WTC11 (cell line): ENCODE measurements at regions not wholly inside any gene's neighbourhood (a gene's known extent, or its start where the extent isn't known, plus 50 kb on each side); places are given as distances from the start of the nearest gene placed in this dataset.

Experiments
- ATAC-seq: fragments of 200-7000 bp; cut with Tn5 transposase; 2 replicates; pipeline ENCODE4 v1.10.0; 2021; ENCODE audit warnings: mild to moderate bottlenecking, moderate library complexity
- CTCF ChIA-PET: fragments of 300-600 bp; sonication (Branson Sonifier 250); formaldehyde crosslinking; loops from one replicate; lab custom pipeline; 2021; ENCODE audit warnings: antibody characterized with exemption; lab: Charles Lee
- POLR2A ChIA-PET: fragments of 350-600 bp; sonication (Branson Sonifier 250); formaldehyde crosslinking; loops from one replicate; lab custom pipeline; 2021; ENCODE audit warnings: antibody characterized with exemption; lab: Charles Lee
- DNase-seq: peaks from one replicate; pipeline ENCODE4 v3.0.0; 2021; ENCODE audit warnings: low spot score
- H3K27ac Mint-ChIP-seq: 2 replicates; pipeline ENCODE4 v1.8.0; 2021; ENCODE audit warnings: mixed read lengths
- H3K27me3 Mint-ChIP-seq: 2 replicates; pipeline ENCODE4 v1.8.0; 2021; ENCODE audit warnings: low read depth, mild to moderate bottlenecking, moderate library complexity, mixed read lengths
- H3K36me3 Mint-ChIP-seq: 2 replicates; pipeline ENCODE4 v1.8.0; 2021; ENCODE audit warnings: mixed read lengths
- H3K4me1 Mint-ChIP-seq: 2 replicates; pipeline ENCODE4 v1.8.0; 2022; ENCODE audit warnings: mixed read lengths
- H3K4me3 Mint-ChIP-seq: 2 replicates; pipeline ENCODE4 v1.8.0; 2021; ENCODE audit warnings: mild to moderate bottlenecking, moderate library complexity, mixed read lengths
- H3K9me3 Mint-ChIP-seq: 2 replicates; pipeline ENCODE4 v1.8.0; 2021; ENCODE audit warnings: mixed read lengths
- AR ChIP-seq: fragments of 250-450 bp; sonication (Bioruptor Pico); IDR thresholded peaks from 2 replicates; pipeline ENCODE4 v1.9.0; 2021; ENCODE audit warnings: mild to moderate bottlenecking
- CBFB ChIP-seq: sonication (generic); formaldehyde crosslinking; IDR thresholded peaks from 2 replicates; pipeline ENCODE4 v1.8.1; 2022; ENCODE audit warnings: mild to moderate bottlenecking, low read depth, missing genetic modification reagents
- CREB1 ChIP-seq: sonication (generic); formaldehyde crosslinking; IDR thresholded peaks from 2 replicates; pipeline ENCODE4 v1.8.0; 2023; ENCODE audit warnings: mild to moderate bottlenecking, missing genetic modification reagents
- CREM ChIP-seq: sonication (generic); formaldehyde crosslinking; IDR thresholded peaks from 2 replicates; pipeline ENCODE4 v1.8.1; 2022; ENCODE audit warnings: mild to moderate bottlenecking, missing genetic modification reagents, moderate library complexity
- CTCF ChIP-seq: fragments of 200-600 bp; IDR thresholded peaks from 2 replicates; pipeline ENCODE4 v1.8.0; 2022; ENCODE audit warnings: antibody characterized with exemption
- ERG ChIP-seq: fragments of 250-450 bp; sonication (Bioruptor Pico); IDR thresholded peaks from 2 replicates; pipeline ENCODE4 v1.8.0; 2021; ENCODE audit warnings: mild to moderate bottlenecking
- FOXP1 ChIP-seq: sonication (generic); formaldehyde crosslinking; IDR thresholded peaks from 2 replicates; pipeline ENCODE4 v1.8.0; 2022; ENCODE audit warnings: missing genetic modification reagents, mild to moderate bottlenecking, moderate library complexity, borderline replicate concordance
- GABPB1 ChIP-seq: sonication (generic); formaldehyde crosslinking; IDR thresholded peaks from 2 replicates; pipeline ENCODE4 v1.8.1; 2023; ENCODE audit warnings: mild to moderate bottlenecking, missing genetic modification reagents
- GRHL2 ChIP-seq: fragments of 250-450 bp; sonication (Bioruptor Pico); IDR thresholded peaks from 2 replicates; pipeline ENCODE4 v1.8.0; 2022; ENCODE audit warnings: mild to moderate bottlenecking, moderate library complexity; ENCODE audit not compliant: insufficient replicate concordance, severe bottlenecking
- GTF2I ChIP-seq: fragments of 250-450 bp; sonication (Bioruptor Pico); conservative IDR thresholded peaks from 2 replicates; pipeline ENCODE4 v1.4.0; 2021; ENCODE audit warnings: mild to moderate bottlenecking
- HMGA2 ChIP-seq: fragments of 250-450 bp; sonication (Bioruptor Pico); IDR thresholded peaks from 2 replicates; pipeline ENCODE4 v1.4.0; 2021; ENCODE audit warnings: mild to moderate bottlenecking, moderate library complexity
- MXD4 ChIP-seq: fragments of 250-450 bp; sonication (Bioruptor Pico); IDR thresholded peaks from 2 replicates; pipeline ENCODE4 v1.8.0; 2021; ENCODE audit warnings: mild to moderate bottlenecking, moderate library complexity, borderline replicate concordance
- NR1H2 ChIP-seq: sonication (generic); formaldehyde crosslinking; IDR thresholded peaks from 2 replicates; pipeline ENCODE4 v1.9.0; 2021; ENCODE audit warnings: mild to moderate bottlenecking, moderate library complexity, missing genetic modification reagents
- OVOL2 ChIP-seq: fragments of 250-450 bp; sonication (Bioruptor Pico); IDR thresholded peaks from 2 replicates; pipeline ENCODE4 v1.9.0; 2021; ENCODE audit warnings: mild to moderate bottlenecking, borderline replicate concordance
- PRRX2 ChIP-seq: fragments of 250-450 bp; sonication (Bioruptor Pico); IDR thresholded peaks from 2 replicates; pipeline ENCODE4 v1.8.0; 2021; ENCODE audit warnings: mild to moderate bottlenecking
- RELA ChIP-seq: sonication (generic); formaldehyde crosslinking; IDR thresholded peaks from 2 replicates; pipeline ENCODE4 v1.8.1; 2022; ENCODE audit warnings: missing genetic modification reagents, mild to moderate bottlenecking, borderline replicate concordance
- RORB ChIP-seq: fragments of 250-450 bp; sonication (Bioruptor Pico); IDR thresholded peaks from 2 replicates; pipeline ENCODE4 v1.9.0; 2021; ENCODE audit warnings: mild to moderate bottlenecking
- TEAD1 ChIP-seq: sonication (generic); formaldehyde crosslinking; IDR thresholded peaks from 2 replicates; pipeline ENCODE4 v1.8.0; 2022; ENCODE audit warnings: mild to moderate bottlenecking, missing genetic modification reagents
- TP53 ChIP-seq: sonication (generic); formaldehyde crosslinking; IDR thresholded peaks from 2 replicates; pipeline ENCODE4 v1.8.1; 2023; ENCODE audit warnings: mild to moderate bottlenecking, missing genetic modification reagents
- USF2 ChIP-seq: sonication (generic); formaldehyde crosslinking; IDR thresholded peaks from 2 replicates; pipeline ENCODE4 v1.8.1; 2023; ENCODE audit warnings: mild to moderate bottlenecking, missing genetic modification reagents, moderate library complexity
- ZBTB21 ChIP-seq: sonication (generic); formaldehyde crosslinking; IDR thresholded peaks from 2 replicates; pipeline ENCODE4 v1.8.1; 2023; ENCODE audit warnings: mild to moderate bottlenecking, missing genetic modification reagents, borderline replicate concordance
- ZBTB43 ChIP-seq: sonication (generic); formaldehyde crosslinking; IDR thresholded peaks from 2 replicates; pipeline ENCODE4 v1.8.1; 2023; ENCODE audit warnings: mild to moderate bottlenecking, missing genetic modification reagents
- ZNF232 ChIP-seq: sonication (generic); formaldehyde crosslinking; IDR thresholded peaks from 2 replicates; pipeline ENCODE4 v1.8.0; 2022; ENCODE audit warnings: mild to moderate bottlenecking, missing genetic modification reagents
- ZNF416 ChIP-seq: fragments of 250-450 bp; sonication (Bioruptor Pico); IDR thresholded peaks from 2 replicates; pipeline ENCODE4 v1.9.0; 2021; ENCODE audit warnings: mild to moderate bottlenecking, inconsistent platforms
- TF ChIP-seq, protein P1 (sequence below): sonication (generic); formaldehyde crosslinking; IDR thresholded peaks from 2 replicates; pipeline ENCODE4 v1.8.1; 2023; ENCODE audit warnings: mild to moderate bottlenecking, missing genetic modification reagents
- TF ChIP-seq, protein P2 (sequence below): sonication (generic); formaldehyde crosslinking; IDR thresholded peaks from 2 replicates; pipeline ENCODE4 v1.8.0; 2023; ENCODE audit warnings: mild to moderate bottlenecking, missing genetic modification reagents

- ChIA-PET CTCF (no interaction called here), POLR2A (no interaction called here)
- Mint-ChIP-seq H3K4me3 (no peak overlapping the region), H3K4me1 (peaks cover 14% of the 10 kb centered on the region), H3K36me3 (no peaks in the 10 kb centered on the region), H3K9me3 (no peaks in the 10 kb centered on the region), H3K27me3 (no peaks in the 10 kb centered on the region), H3K27ac (no peak overlapping the region)
- ATAC-seq (no peak), DNase-seq (no peak)
- TF ChIP-seq MXD4, result no peak
- TF ChIP-seq ZNF232 (CRISPR knock-in tag), result no peak
- TF ChIP-seq ZBTB43 (CRISPR knock-in tag), result no peak
- TF ChIP-seq, protein P1, sequence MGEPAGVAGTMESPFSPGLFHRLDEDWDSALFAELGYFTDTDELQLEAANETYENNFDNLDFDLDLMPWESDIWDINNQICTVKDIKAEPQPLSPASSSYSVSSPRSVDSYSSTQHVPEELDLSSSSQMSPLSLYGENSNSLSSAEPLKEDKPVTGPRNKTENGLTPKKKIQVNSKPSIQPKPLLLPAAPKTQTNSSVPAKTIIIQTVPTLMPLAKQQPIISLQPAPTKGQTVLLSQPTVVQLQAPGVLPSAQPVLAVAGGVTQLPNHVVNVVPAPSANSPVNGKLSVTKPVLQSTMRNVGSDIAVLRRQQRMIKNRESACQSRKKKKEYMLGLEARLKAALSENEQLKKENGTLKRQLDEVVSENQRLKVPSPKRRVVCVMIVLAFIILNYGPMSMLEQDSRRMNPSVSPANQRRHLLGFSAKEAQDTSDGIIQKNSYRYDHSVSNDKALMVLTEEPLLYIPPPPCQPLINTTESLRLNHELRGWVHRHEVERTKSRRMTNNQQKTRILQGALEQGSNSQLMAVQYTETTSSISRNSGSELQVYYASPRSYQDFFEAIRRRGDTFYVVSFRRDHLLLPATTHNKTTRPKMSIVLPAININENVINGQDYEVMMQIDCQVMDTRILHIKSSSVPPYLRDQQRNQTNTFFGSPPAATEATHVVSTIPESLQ (CRISPR knock-in tag), result no peak
- no peak for TF ChIP-seq CREM
- TF ChIP-seq AR (CRISPR knock-in tag), result no peak
- TF ChIP-seq CBFB (CRISPR knock-in tag), result no peak
- no peak for TF ChIP-seq TP53 (CRISPR knock-in tag)
- no peak for TF ChIP-seq RORB
- TF ChIP-seq NR1H2, result no peak
- TF ChIP-seq HMGA2 (CRISPR knock-in tag), result no peak
- no peak for TF ChIP-seq OVOL2 (CRISPR knock-in tag)
- TF ChIP-seq PRRX2 (CRISPR knock-in tag), result no peak
Observed at GRCh38 chr12:84656705-84657104, 255.9 kb downstream of the SLC6A15 start.

GRCh38 chr12:84653482-84653881 is 259.1 kb downstream of the SLC6A15 start:
- ATAC-seq, result no peak
- no peaks in the 10 kb centered on the region for H3K27me3 Mint-ChIP-seq
- no peak overlapping the region for H3K4me3 Mint-ChIP-seq
- peaks cover 5% of the 10 kb centered on the region; the same call in 1 of the 2 replicates for H3K4me1 Mint-ChIP-seq
- no peak for DNase-seq
- ChIA-PET POLR2A (no interaction called here), CTCF (no interaction called here)
- no peak overlapping the region; the same call in 1 of the 2 replicates for H3K27ac Mint-ChIP-seq
- H3K9me3 Mint-ChIP-seq, result no peaks in the 10 kb centered on the region
- H3K36me3 Mint-ChIP-seq, result no peaks in the 10 kb centered on the region
- TF ChIP-seq RORB, result no peak
- TF ChIP-seq GTF2I (CRISPR knock-in tag), result no peak
- TF ChIP-seq CREB1 (CRISPR knock-in tag), result no peak
- TF ChIP-seq FOXP1 (CRISPR knock-in tag), result no peak
- no peak for TF ChIP-seq CTCF
- TF ChIP-seq GRHL2 (CRISPR knock-in tag), result no peak
- no peak for TF ChIP-seq ZNF416 (CRISPR knock-in tag)
- TF ChIP-seq, protein P2, sequence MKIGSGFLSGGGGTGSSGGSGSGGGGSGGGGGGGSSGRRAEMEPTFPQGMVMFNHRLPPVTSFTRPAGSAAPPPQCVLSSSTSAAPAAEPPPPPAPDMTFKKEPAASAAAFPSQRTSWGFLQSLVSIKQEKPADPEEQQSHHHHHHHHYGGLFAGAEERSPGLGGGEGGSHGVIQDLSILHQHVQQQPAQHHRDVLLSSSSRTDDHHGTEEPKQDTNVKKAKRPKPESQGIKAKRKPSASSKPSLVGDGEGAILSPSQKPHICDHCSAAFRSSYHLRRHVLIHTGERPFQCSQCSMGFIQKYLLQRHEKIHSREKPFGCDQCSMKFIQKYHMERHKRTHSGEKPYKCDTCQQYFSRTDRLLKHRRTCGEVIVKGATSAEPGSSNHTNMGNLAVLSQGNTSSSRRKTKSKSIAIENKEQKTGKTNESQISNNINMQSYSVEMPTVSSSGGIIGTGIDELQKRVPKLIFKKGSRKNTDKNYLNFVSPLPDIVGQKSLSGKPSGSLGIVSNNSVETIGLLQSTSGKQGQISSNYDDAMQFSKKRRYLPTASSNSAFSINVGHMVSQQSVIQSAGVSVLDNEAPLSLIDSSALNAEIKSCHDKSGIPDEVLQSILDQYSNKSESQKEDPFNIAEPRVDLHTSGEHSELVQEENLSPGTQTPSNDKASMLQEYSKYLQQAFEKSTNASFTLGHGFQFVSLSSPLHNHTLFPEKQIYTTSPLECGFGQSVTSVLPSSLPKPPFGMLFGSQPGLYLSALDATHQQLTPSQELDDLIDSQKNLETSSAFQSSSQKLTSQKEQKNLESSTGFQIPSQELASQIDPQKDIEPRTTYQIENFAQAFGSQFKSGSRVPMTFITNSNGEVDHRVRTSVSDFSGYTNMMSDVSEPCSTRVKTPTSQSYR, result no peak
- no peak for TF ChIP-seq GABPB1
- no peak for TF ChIP-seq RELA (CRISPR knock-in tag)
- no peak for TF ChIP-seq USF2 (CRISPR knock-in tag)
- no peak for TF ChIP-seq ZBTB21 (CRISPR knock-in tag)
- no peak for TF ChIP-seq ERG (CRISPR knock-in tag)
- no peak for TF ChIP-seq TEAD1
